HT1080 (cell line): ENCODE measurements at regions not wholly inside any gene's neighbourhood (a gene's known extent, or its start where the extent isn't known, plus 50 kb on each side); places are given as distances from the start of the nearest gene placed in this dataset.
"Not testable (repeated sequence)": the region's sequence is repeated elsewhere in the genome, so short reads cannot be mapped to it uniquely, and the experiment has no call there.

Source experiments
- DNase-seq: peaks from one replicate; pipeline ENCODE4 v3.0.0-alpha.2; 2015; ENCODE audit warnings: low read depth

DNA sequence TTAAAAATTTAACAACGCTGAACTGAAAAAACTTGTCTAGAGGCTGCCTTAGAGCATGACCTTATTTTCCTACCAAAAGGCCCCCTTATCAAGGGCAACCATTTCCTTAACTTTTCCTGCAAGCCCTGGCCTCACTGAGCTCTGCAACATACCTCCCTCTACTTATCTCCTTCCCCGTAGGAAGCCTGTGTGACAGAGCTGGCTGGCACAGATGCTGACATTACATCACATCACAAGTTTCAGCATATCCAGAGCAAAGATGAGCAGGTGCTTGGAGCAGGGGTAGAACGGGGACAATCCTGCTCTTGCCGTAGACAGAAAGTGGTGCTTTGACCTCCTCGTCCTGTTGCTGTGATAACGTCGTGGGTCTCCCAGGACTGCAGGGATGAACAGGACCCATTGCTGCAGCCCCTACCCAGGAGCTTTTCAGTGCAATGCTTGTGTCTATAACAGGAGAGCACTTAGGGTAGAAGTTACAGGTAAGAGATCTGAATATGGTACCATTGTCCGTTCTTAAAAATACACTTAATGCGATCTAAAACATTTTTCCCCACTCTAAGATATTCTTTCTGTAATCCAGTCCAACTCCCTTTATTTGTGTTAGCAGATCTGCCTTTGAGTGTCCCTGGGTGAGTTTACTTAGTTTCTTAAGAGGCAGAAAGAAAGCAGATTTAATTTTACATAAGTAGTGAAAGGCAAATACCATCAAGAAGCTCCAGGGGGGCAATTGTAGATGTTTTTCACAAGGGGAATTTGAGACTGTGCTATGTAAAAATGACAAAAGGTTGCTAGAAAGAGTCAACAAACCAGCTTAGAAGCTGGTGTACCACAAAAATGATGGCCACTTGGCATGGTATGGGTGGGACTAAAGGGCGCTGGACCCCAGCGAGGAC lies 101.9 kb upstream of the EFNA5 start:
- no peak for DNase-seq

DNA sequence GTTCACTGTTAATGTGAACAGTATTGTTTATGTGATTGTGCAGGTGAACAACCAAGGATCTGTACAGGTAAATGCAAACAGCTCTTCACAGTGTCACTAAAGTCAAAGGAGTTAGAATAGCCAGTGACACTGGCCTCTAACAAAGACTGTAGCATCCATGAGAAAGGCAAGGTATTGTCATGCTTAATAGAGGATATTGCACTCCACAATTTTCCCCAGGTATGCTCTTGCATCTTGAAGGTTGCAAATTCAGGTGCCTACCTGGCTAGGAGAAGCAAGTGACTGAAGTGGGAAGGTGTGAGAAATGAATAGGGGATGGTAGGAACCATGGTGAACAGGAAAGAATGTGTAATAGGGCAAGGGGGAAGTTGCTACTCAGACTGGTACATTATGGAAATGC lies 101.2 kb upstream of the EFNA5 start:
- no peak for DNase-seq

DNA sequence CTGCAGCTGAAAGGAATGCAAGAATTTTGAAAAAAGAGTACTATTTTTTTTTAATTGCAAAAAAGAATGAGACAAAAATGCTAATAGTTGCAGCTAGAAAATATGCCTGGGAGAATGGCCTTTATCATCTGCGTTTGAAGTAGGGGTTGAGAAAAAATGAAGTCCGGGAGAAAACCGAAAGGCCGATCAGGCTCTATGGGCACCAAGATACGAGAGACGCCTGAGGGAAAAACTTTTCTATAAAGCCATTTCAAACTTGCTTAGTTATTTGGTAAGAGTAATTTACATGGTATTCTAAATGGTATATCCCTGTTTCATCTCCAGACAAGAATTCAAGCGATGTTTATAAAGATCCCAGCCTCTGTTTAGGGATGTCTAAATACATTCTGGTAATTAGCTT lies 99.3 kb upstream of the EFNA5 start:
- no peak for DNase-seq

DNA sequence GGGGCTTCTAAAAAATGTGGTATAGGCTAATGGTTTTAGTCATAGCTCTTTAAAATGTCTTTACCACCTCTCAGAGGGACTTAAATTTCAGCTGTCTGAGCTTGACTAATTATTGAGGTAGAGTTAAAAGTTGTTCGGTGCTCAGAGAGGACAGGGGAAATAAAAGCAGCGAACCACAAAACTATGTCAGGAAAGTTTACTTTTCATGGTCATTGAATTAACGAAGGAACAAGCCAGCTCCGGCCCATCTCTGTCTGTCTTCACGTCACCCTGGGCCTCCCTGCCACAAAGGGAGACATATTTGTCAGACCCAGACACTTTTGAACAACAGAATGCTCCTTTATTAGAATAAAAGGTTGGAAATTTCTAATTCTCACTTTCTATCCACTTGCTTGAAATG lies 98.8 kb upstream of the EFNA5 start:
- DNase-seq = no peak

DNA sequence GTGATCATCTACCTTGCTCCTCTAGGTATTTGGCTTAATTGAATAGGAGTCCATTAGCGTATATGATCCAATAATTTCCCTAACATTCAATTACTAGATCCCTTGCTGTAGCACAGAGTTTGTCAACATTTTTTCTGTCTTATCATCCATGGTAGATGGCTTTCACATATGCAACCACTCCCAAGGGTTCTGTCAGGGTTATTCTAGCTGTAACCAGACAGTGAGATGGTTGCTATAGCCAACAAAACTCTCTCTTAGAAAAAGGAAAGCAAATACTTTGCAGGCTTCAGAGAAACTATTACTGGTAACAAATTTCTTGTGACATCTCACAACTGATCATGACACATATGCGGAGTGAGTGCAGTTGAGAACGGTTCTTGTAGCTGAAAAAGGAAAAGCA lies 96.2 kb upstream of the EFNA5 start:
- DNase-seq = no peak

DNA sequence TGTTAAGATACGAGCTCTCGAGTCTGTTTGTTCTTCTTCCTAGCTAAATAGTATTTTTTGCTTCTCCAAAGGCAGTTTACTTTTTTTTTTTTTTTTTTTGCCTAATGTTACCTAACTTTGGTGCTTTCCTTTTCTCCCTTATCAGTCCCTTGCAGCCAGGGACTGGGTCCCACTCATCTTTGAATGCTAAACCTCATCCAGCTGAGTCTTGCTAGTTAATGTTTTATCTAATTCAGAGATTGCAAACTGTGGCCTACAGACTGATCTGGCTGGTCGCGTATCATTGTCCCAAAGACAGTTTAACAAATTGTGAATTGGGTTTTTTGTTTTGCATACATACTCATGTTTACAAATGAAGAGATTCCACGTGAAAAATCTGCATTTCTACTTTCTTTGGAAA lies 95.7 kb upstream of the EFNA5 start:
- no peak for DNase-seq

DNA sequence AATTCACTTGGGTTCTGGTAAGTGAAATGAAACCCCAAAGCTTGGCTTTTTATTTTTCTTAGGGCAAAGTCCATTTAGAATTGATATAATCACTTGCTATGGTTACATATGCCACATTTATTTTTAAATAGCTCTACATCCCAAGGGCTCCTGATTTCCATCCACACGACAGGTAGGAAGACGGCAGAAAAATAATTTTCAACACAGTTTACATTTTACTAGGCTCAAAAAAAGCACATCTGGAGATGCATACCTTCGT lies 95.0 kb upstream of the EFNA5 start:
- no peak for DNase-seq

DNA sequence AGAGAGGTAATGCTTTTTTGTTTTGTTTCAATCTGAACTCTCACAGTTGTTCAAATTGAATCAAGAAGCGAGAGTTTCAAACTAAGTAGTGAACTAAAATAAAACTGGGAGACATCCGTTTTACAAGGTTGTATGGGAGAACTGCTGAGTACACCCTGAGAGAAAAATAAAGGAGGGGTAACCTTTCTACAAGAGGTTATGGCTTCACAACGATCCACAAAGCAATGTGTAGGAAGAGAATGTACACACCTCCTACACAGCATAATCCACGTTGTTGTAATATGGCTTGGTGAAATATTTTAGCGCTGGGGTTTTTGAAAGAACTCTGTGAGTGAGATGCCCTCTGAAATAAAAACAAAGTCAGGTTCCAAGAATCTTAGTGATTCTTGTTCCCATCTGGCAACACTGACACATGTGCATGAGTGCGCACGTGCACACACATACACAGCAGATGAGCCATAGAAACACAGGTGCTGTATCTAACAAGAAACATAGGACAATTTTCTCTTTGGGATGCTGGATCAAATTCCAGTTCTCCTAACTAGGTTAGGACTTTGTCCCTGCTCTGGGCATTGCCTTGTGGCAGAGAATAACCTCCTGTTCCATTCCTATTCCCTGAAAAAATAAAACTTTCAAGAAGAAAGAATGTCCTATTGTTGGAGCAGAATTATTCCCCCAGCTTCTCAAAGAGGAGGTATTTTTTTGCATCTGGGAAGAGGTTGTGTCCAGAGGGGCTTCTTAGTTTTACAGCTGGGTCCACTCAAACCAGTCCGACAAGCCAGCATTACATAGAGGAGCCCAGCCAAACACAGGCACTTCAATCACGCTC lies 94.5 kb upstream of the EFNA5 start:
- DNase-seq = no peak

DNA sequence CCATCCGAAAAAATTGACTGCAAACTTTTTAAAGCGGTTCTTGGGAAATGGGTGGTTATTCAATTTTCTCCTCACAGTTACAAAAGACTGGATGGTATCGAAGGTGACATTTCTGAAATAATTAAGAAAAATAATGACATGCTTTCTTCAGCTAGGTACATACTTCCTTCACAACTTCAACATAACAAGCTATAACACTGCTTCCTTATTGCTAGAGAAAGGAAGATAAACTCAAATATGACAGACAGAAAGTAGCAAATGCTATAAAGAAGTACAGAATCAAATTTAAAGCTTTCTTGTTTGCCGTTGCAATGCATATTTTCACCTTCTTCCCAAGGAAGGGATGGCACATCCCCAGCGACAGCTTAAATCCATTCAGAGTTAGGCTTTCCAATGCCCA lies 93.5 kb upstream of the EFNA5 start:
- no peak for DNase-seq

DNA sequence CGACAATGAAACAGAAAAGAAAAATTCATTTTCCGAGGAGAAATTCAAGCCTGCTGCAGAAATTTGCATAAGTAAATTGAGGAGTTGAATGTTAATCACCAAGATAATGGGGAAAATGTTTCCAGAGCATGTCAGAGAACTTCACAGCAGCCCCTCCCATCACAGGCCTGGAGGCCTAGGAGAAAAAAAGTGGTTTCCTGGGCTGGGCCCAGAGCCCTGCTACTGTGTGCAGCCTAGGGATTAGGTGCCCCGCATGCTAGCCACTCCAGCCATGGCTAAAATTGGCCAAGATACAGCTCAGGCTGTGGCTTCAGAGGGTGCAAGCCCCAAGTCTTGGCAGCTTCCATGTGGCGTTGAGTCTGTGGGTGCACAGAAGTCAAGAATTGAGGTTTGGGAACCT lies 82.7 kb upstream of the EFNA5 start:
- DNase-seq = no peak

DNA sequence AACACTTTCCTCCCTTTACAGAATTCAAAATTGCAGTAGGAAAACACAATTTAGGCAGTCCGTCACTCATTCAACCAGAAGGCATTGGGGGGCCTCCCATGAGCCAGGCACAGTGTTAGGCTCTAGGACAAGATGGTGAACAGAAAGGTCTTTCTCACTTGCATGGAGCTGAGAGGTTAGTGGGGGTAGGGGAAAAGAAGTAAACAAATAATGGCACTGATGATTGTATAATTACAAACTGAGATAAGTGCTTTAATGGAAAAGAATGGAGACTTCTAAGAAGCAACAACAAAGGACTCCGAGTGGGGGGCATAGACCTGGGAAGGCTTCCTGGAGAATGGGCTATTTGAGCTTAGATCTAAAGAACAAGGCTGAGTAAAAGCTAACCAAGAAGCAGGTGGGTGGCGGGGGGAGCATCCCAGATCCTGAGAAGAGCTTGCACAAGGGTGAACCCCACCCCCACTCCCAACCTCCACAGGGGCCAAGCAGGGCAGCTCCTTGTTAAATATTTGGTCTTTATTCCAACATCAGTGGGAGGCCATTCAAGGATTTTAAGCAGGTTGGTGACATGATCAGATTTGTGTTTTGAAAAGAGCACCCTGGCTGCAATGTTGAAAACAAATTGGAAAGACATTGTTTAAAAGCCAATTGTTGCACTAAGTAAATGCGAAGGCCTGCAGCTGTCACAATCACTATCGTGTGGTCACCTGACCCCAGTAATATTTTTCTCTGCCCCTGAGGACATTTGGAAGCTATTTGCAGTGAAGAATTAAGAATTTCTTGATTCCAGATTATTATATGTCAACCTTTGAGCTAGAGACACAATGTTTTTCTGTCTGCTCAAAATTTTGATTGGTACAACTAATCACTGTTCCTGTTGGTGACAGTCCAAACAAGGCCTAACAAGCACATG lies 73.9 kb upstream of the EFNA5 start:
- no peak for DNase-seq

DNA sequence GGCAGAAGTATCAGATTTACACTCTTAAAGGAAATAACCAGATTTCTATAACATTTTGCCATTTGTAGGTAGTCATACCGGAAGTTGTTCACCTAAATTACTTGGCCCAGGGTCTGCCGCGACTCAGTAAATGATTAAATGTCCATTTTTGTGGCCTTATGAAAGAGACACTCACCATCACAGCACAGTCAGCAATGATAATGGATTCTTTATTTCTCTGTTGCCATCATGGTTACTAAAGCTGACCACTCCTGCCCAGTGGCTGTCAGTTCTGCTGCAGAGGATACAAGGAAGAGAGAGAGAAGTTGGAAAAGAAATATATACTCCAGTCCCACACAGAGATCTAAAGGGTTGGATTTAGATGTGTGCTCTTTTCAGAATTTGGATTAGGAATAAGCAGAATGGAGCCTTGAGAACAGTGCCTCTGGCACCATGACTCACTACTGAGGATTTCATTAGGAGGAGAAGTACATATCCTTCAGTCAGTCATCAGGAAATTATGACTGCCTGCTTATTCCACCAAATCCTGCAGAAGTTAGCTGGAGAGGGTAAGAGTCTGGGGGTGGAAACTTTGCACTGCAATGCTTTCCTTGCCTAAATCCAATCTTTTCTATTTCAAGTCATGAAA lies 72.8 kb upstream of the EFNA5 start:
- DNase-seq = peak; percentile 75

DNA sequence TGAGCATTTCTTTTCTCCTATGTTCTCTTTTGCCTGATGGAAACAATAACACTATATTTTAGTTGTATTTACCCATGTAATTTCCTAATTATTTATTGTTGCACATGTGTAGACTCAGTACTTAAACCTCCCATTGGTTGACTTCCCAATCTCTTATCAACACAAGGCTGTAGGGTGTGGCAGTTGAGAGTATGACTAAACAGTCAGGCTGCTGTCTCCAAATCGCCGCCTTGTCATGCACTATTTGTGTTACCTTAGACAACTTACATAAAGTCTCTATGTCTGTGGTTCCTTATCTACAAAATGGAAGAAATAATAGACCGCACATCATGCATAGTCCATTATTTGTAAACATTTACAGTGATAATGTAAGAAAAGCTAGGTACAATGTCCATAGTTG lies 68.9 kb upstream of the EFNA5 start:
- DNase-seq = no peak

DNA sequence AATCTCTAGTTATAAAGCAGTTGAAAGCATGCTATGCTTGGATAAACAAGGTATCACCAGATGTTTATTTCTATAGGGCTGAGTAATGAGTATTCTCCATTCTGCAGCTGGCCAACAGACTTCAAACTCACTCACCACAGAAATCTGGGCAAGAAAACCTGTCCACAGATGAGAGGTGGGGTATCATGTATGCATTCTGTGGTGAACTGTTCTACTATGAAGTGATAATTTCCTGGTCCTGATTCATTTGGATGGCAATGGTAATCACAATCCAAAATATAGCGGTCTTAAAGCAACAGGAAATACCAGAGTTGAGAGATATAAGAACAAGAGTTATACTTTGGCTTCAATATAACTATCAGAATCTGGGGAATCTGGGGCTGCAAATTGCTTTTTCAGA lies 65.9 kb upstream of the EFNA5 start:
- DNase-seq = peak; percentile 39

DNA sequence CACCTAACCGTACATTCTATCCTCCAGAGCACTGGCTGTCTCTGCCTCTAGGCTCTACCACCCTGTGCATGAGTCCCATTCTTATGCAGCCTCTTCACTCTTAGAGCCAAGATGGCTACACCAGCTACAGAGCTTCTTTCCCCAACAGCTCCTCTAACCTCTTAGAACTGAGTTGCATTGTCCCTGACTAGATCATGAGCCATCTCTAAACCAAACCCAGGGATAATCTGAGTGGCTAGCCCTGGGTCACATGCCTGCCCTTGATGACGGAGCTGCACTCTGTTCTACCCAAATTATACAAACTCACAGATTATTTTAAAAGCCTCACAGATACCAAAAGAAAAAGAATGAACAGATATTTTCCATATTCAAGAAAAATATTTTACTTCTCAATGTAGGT lies 65.4 kb upstream of the EFNA5 start:
- DNase-seq = not testable (repeated sequence)

DNA sequence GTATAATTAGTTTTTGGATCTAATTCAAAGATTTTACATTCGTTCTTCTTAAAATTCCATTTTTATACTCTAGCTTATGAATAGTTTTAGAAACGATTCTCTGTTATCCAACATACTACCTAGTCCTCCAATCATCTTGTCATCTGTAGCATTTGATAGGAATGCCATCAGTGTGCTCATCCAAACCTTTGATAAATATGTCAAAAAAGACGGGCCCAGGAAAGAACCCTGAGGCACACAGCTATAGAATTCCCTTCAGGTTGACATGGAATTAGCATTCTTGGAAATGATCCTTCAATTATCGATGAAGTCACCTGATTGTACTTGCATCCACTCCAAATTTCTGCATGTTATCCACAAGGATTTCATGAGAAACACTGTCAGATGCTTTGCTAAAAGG lies 64.8 kb upstream of the EFNA5 start:
- DNase-seq = no peak

DNA sequence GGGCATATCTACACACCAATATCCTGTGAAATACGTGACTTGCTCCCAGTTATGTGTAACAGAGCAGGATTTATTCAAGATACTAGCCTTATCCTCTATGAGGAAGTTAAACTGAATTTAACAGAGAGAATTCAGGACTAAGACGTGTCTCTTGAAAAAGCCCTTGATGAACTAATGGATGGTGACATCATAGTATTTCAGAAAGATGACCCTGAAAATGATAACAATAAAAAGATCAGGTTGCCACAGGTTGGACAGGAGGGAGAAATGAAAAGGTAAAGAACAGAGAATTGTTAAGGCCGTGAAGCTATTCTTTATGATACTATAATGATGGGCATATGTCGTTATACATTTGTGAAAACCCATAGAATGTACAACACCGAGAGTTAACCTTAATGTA lies 56.2 kb upstream of the EFNA5 start:
- DNase-seq = no peak

DNA sequence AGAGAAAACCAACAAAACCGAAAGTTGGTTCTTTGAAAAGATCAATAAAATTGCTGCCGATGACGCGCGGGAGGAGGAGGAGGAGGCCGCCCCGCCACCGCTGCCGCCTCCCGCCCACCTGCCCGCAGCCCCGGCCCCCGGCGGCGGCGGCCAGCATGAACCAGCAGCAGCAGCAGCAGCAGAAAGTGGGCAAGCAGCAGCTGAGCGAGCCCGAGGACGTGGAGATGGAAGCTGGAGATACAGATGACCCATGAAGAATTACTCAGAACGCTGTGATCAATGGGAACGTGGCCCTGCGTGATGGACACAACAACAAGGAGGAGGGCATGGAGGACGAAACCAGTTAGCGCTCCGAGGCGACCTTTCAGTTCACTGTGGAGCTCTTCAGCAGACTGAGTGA lies 53.9 kb upstream of the EFNA5 start:
- DNase-seq = no peak

DNA sequence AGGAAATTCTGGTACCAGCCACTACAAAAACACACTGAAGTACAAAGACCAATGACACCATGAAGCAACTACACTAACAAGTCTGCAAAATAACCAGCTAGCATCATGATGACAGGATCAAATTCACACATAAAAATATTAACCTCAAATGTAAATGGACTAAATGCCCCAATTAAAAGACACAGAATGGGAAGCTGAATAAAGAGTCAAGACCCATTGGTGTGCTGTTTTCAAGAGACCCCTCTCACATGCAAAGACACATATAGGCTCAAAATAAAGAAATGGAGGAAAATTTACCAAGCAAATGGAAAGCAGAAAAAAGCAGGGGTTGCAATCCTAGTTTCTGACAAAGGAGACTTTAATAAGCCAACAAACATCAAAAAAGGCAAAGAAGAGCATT lies 50.5 kb upstream of the EFNA5 start:
- DNase-seq = not testable (repeated sequence)
